Testis (tissue), 2 donors: ENCODE measurements at regions not wholly inside any gene's neighbourhood (a gene's known extent, or its start where the extent isn't known, plus 50 kb on each side); places are given as distances from the start of the nearest gene placed in this dataset.

ENCODE experiments used
- DNase-seq: peaks from one replicate; pipeline ENCODE4 v3.0.0-alpha.2; 2019
- H3K27ac ChIP-seq, 2 donors: fragments of 200-600 bp; sonication (generic); one replicate each; pipeline ENCODE4 v1.5.1; 2019
- H3K27me3 ChIP-seq: fragments of 200-600 bp; sonication (generic); one replicate; pipeline ENCODE4 v1.5.1; 2019
- H3K36me3 ChIP-seq: fragments of 200-600 bp; sonication (generic); one replicate; pipeline ENCODE4 v1.5.1; 2017; ENCODE audit warnings: low read depth; ENCODE audit errors: missing control alignments
- H3K4me1 ChIP-seq: fragments of 200-600 bp; sonication (generic); one replicate; pipeline ENCODE4 v1.5.1; 2019
- H3K4me3 ChIP-seq, 2 donors: fragments of 200-600 bp; sonication (generic); one replicate each; pipeline ENCODE4 v1.5.1; 2017 to 2019
- H3K9me3 ChIP-seq: fragments of 200-600 bp; sonication (generic); one replicate; pipeline ENCODE4 v1.5.1; 2017
- CTCF ChIP-seq, 3 experiments: fragments of 450-650 bp in 2 of 3; fragments of 200-600 bp in 1 of 3; sonication (generic) in 1 of 3; IDR thresholded peaks; one replicate each; pipeline ENCODE4 v1.5.1; 2016 to 2019; ENCODE audit warnings: antibody characterized with exemption in 3 of 3, mild to moderate bottlenecking in 2 of 3, moderate library complexity in 1 of 3
- POLR2A ChIP-seq: fragments of 450-650 bp; IDR thresholded peaks from one replicate; pipeline ENCODE4 v1.6.1; 2017; ENCODE audit warnings: antibody characterized with exemption, mild to moderate bottlenecking, moderate library complexity
- WGBS, 2 donors: methylation state at CpG; one replicate each; pipeline ENCODE4 v1.1.5; 2018; 5-methylcytosine and 5-hydroxymethylcytosine counted together
- intact Hi-C: fragments of 100-400 bp; cut with DNase I; formaldehyde crosslinking; loops from one replicate; pipeline ENCODE4 v1.15.1; 2023; ENCODE audit warnings: low total_unique reads

- 43 to 53% methylated on average over 2 of the region's 2 CpGs for WGBS, 2 donors
- DNase-seq = peak; percentile 25
- no peak overlapping the region for H3K4me3 ChIP-seq
Observed at GRCh38 chr12:108040947-108041346, 88.1 kb upstream of the WSCD2 start.

GRCh38 chr12:108043286-108043685 lies 85.8 kb upstream of the WSCD2 start:
- intact Hi-C loops = no loop called here
- no peak for TF ChIP-seq CTCF (IDR thresholded peaks at IDR 0.05)
- TF ChIP-seq POLR2A = no peak
- Histone ChIP-seq H3K9me3 (no peaks in the 10 kb centered on the region), H3K27ac (no peak overlapping the region), H3K27me3 (no peaks in the 10 kb centered on the region), H3K36me3 (no peaks in the 10 kb centered on the region), H3K4me3 (no peak overlapping the region), H3K4me1 (peaks cover 6% of the 10 kb centered on the region)
- DNase-seq = no peak
- WGBS, 2 donors = 16 to 42% methylated on average over 3 of the region's 3 CpGs

More at GRCh38 chr12:108040947-108041346, 88.1 kb upstream of the WSCD2 start:
- TF ChIP-seq POLR2A (no peak), CTCF (IDR thresholded peaks at IDR 0.05) (no peak)
- H3K27ac ChIP-seq = no peak overlapping the region
- no peaks in the 10 kb centered on the region for H3K9me3 ChIP-seq
- H3K27me3 ChIP-seq = no peaks in the 10 kb centered on the region
- peaks cover 6% of the 10 kb centered on the region for H3K4me1 ChIP-seq
- intact Hi-C loops = no loop called here
- H3K36me3 ChIP-seq = no peaks in the 10 kb centered on the region

- Histone ChIP-seq H3K27ac (no peak overlapping the region), H3K27me3 (no peaks in the 10 kb centered on the region), H3K4me1 (peaks cover 6% of the 10 kb centered on the region), H3K9me3 (no peaks in the 10 kb centered on the region), H3K36me3 (no peaks in the 10 kb centered on the region), H3K4me3 (no peak overlapping the region)
- 77 to 84% methylated on average over 7 of the region's 7 CpGs for WGBS, 2 donors
- intact Hi-C loops = no loop called here
- TF ChIP-seq POLR2A (no peak), CTCF (IDR thresholded peaks at IDR 0.05) (no peak)
- no peak for DNase-seq
Observed at GRCh38 chr12:108043750-108044533, 85.1 kb upstream of the WSCD2 start.

GRCh38 chr12:108046135-108046534 lies 83.0 kb upstream of the WSCD2 start:
- 51 to 63% methylated on average over 7 to 10 of the region's 10 CpGs for WGBS, 2 donors
- peak; percentile 72 for DNase-seq
- H3K36me3 ChIP-seq = no peaks in the 10 kb centered on the region
- intact Hi-C loops = no loop called here
- H3K27me3 ChIP-seq = no peaks in the 10 kb centered on the region
- TF ChIP-seq POLR2A = no peak
- TF ChIP-seq CTCF (IDR thresholded peaks at IDR 0.05) = no peak
- no peak overlapping the region for H3K27ac ChIP-seq
- H3K9me3 ChIP-seq = no peaks in the 10 kb centered on the region
- H3K4me1 ChIP-seq = peaks cover 3% of the 10 kb centered on the region
- H3K4me3 ChIP-seq = no peak overlapping the region

- H3K27ac ChIP-seq = no peak overlapping the region
- H3K4me1 ChIP-seq = no peaks in the 10 kb centered on the region
- H3K36me3 ChIP-seq = no peaks in the 10 kb centered on the region
- peak; percentile 16 for DNase-seq
- no peaks in the 10 kb centered on the region for H3K27me3 ChIP-seq
- no peaks in the 10 kb centered on the region for H3K9me3 ChIP-seq
- 22 to 24% methylated on average over 12 of the region's 12 CpGs for WGBS, 2 donors
- H3K4me3 ChIP-seq = no peak overlapping the region
- intact Hi-C loops = no loop called here
- TF ChIP-seq POLR2A (no peak), CTCF (IDR thresholded peaks at IDR 0.05) (no peak)
Observed at GRCh38 chr12:108046650-108047049, 82.4 kb upstream of the WSCD2 start.
